Activated naive CD4-positive, alpha-beta T cell treated with anti-CD3 and anti-CD28 coated beads, Interleukin-2, amount 10 ng/mL, durations not matched to agents 7 days and 5 days (primary cell): ENCODE measurements at regions not wholly inside any gene's neighbourhood (a gene's known extent, or its start where the extent isn't known, plus 50 kb on each side); places are given as distances from the start of the nearest gene placed in this dataset.
"Not testable (repeated sequence)": the region's sequence is repeated elsewhere in the genome, so short reads cannot be mapped to it uniquely, and the experiment has no call there.

Source experiments
- CTCF ChIA-PET: fragments of 350-600 bp; sonication (Branson Sonifier 250); formaldehyde crosslinking; loops from one replicate; lab custom pipeline; 2021; ENCODE audit warnings: antibody characterized with exemption; lab: Charles Lee
- DNase-seq: peaks from one replicate; pipeline ENCODE4 v3.0.0-alpha.2; 2020
- H3K27ac Mint-ChIP-seq: one replicate; pipeline ENCODE4 v1.8.0; 2021; ENCODE audit warnings: mild to moderate bottlenecking, moderate library complexity, mixed read lengths
- H3K27me3 Mint-ChIP-seq: one replicate; pipeline ENCODE4 v1.8.0; 2021; ENCODE audit warnings: mild to moderate bottlenecking, mixed read lengths
- H3K36me3 Mint-ChIP-seq: one replicate; pipeline ENCODE4 v1.8.0; 2021; ENCODE audit warnings: mixed read lengths
- H3K4me1 Mint-ChIP-seq: one replicate; pipeline ENCODE4 v1.8.0; 2021; ENCODE audit warnings: mixed read lengths
- H3K4me3 Mint-ChIP-seq: one replicate; pipeline ENCODE4 v1.8.0; 2021; ENCODE audit warnings: mild to moderate bottlenecking, moderate library complexity, mixed read lengths
- H3K9me3 Mint-ChIP-seq: one replicate; pipeline ENCODE4 v1.8.0; 2021; ENCODE audit warnings: mixed read lengths

- H3K27me3 Mint-ChIP-seq, H3K4me1 Mint-ChIP-seq, H3K36me3 Mint-ChIP-seq, H3K27ac Mint-ChIP-seq, H3K4me3 Mint-ChIP-seq, CTCF ChIA-PET: not testable (repeated sequence)
- peak; percentile 41 for DNase-seq
- peaks cover 14% of the 10 kb centered on the region for H3K9me3 Mint-ChIP-seq
These were observed 91.7 kb upstream of the MRI1 start for GRCh38 chr19:13672480-13673175.

GRCh38 chr19:13670846-13671245, 93.5 kb upstream of the MRI1 start:
- CTCF ChIA-PET = no interaction called here
- H3K9me3 Mint-ChIP-seq = peaks cover 12% of the 10 kb centered on the region
- no peak overlapping the region for H3K27ac Mint-ChIP-seq
- no peak overlapping the region for H3K4me3 Mint-ChIP-seq
- H3K4me1 Mint-ChIP-seq = no peaks in the 10 kb centered on the region
- H3K36me3 Mint-ChIP-seq = no peaks in the 10 kb centered on the region
- no peak for DNase-seq
- H3K27me3 Mint-ChIP-seq = peaks cover 4% of the 10 kb centered on the region

- Mint-ChIP-seq H3K4me1 (no peaks in the 10 kb centered on the region), H3K4me3 (no peak overlapping the region), H3K27ac (no peak overlapping the region), H3K27me3 (peaks cover 4% of the 10 kb centered on the region), H3K36me3 (no peaks in the 10 kb centered on the region), H3K9me3 (peaks cover 12% of the 10 kb centered on the region)
- CTCF ChIA-PET = no interaction called here
- no peak for DNase-seq
These were observed 94.5 kb upstream of the MRI1 start for GRCh38 chr19:13669780-13670355.

GRCh38 chr19:13668964-13669363, 95.4 kb upstream of the MRI1 start:
- no peak overlapping the region for H3K4me3 Mint-ChIP-seq
- DNase-seq = no peak
- H3K27ac Mint-ChIP-seq = no peak overlapping the region
- no peaks in the 10 kb centered on the region for H3K36me3 Mint-ChIP-seq
- H3K27me3 Mint-ChIP-seq = peaks cover 4% of the 10 kb centered on the region
- peaks cover 12% of the 10 kb centered on the region for H3K9me3 Mint-ChIP-seq
- CTCF ChIA-PET = no interaction called here
- no peaks in the 10 kb centered on the region for H3K4me1 Mint-ChIP-seq

- Mint-ChIP-seq H3K4me1 (no peaks in the 10 kb centered on the region), H3K27ac (no peak overlapping the region), H3K9me3 (no peaks in the 10 kb centered on the region), H3K36me3 (no peaks in the 10 kb centered on the region), H3K4me3 (no peak overlapping the region), H3K27me3 (peaks cover 4% of the 10 kb centered on the region)
- CTCF ChIA-PET = no interaction called here
- DNase-seq = no peak
These were observed 98.2 kb upstream of the MRI1 start for GRCh38 chr19:13666165-13666564.

GRCh38 chr19:13665125-13665905, 99.0 kb upstream of the MRI1 start:
- Mint-ChIP-seq H3K4me1 (no peaks in the 10 kb centered on the region), H3K9me3 (no peaks in the 10 kb centered on the region), H3K36me3 (no peaks in the 10 kb centered on the region), H3K27ac (no peak overlapping the region), H3K4me3 (no peak overlapping the region), H3K27me3 (peaks cover 4% of the 10 kb centered on the region)
- DNase-seq = no peak
- CTCF ChIA-PET = no interaction called here

- H3K4me1 Mint-ChIP-seq = peaks cover 8% of the 10 kb centered on the region
These were observed 111.3 kb upstream of the MRI1 start for GRCh38 chr19:13652810-13653590.

GRCh38 chr19:13646758-13647157, 117.6 kb upstream of the MRI1 start:
- H3K9me3 Mint-ChIP-seq = peaks cover 4% of the 10 kb centered on the region
- no peak overlapping the region for H3K27ac Mint-ChIP-seq
- H3K27me3 Mint-ChIP-seq = peaks cover 4% of the 10 kb centered on the region
- no peaks in the 10 kb centered on the region for H3K36me3 Mint-ChIP-seq
- H3K4me3 Mint-ChIP-seq = no peak overlapping the region
- DNase-seq = no peak
- H3K4me1 Mint-ChIP-seq = no peaks in the 10 kb centered on the region
- CTCF ChIA-PET = no interaction called here

More at GRCh38 chr19:13652810-13653590, 111.3 kb upstream of the MRI1 start:
- Mint-ChIP-seq H3K9me3 (peaks cover 9% of the 10 kb centered on the region), H3K4me3 (no peak overlapping the region), H3K27me3 (no peaks in the 10 kb centered on the region), H3K27ac (no peak overlapping the region), H3K36me3 (no peaks in the 10 kb centered on the region)
- CTCF ChIA-PET = interaction anchor here (0.7 kb wide), 1 partner anchor 11 kb away, joined by 3 read pairs; no protein-coding TSS in a partner anchor
- DNase-seq = no peak

GRCh38 chr19:13644645-13645044, 119.7 kb upstream of the MRI1 start:
- no peak for DNase-seq
- no peaks in the 10 kb centered on the region for H3K36me3 Mint-ChIP-seq
- no peaks in the 10 kb centered on the region for H3K4me1 Mint-ChIP-seq
- CTCF ChIA-PET = no interaction called here
- H3K27me3 Mint-ChIP-seq = peaks cover 4% of the 10 kb centered on the region
- no peak overlapping the region for H3K4me3 Mint-ChIP-seq
- no peak overlapping the region for H3K27ac Mint-ChIP-seq
- H3K9me3 Mint-ChIP-seq = peaks cover 4% of the 10 kb centered on the region

GRCh38 chr19:13640611-13641010, 123.7 kb upstream of the MRI1 start:
- Mint-ChIP-seq H3K27me3 (peaks cover 4% of the 10 kb centered on the region), H3K4me3 (no peak overlapping the region), H3K9me3 (peaks cover 4% of the 10 kb centered on the region), H3K36me3 (no peaks in the 10 kb centered on the region), H3K27ac (no peak overlapping the region), H3K4me1 (no peaks in the 10 kb centered on the region)
- DNase-seq = no peak
- CTCF ChIA-PET = no interaction called here

- H3K9me3 Mint-ChIP-seq = no peaks in the 10 kb centered on the region
- no peaks in the 10 kb centered on the region for H3K4me1 Mint-ChIP-seq
- H3K4me3 Mint-ChIP-seq = no peak overlapping the region
- no peak overlapping the region for H3K27ac Mint-ChIP-seq
- H3K27me3 Mint-ChIP-seq = peaks cover 4% of the 10 kb centered on the region
- no peak for DNase-seq
- no peaks in the 10 kb centered on the region for H3K36me3 Mint-ChIP-seq
- CTCF ChIA-PET = no interaction called here
These were observed 124.9 kb upstream of the MRI1 start for GRCh38 chr19:13639342-13639929.

- no peak overlapping the region for H3K4me3 Mint-ChIP-seq
- CTCF ChIA-PET = no interaction called here
- peaks cover 9% of the 10 kb centered on the region for H3K27me3 Mint-ChIP-seq
- no peaks in the 10 kb centered on the region for H3K9me3 Mint-ChIP-seq
- DNase-seq = no peak
- no peaks in the 10 kb centered on the region for H3K4me1 Mint-ChIP-seq
- H3K36me3 Mint-ChIP-seq = no peaks in the 10 kb centered on the region
- H3K27ac Mint-ChIP-seq = no peak overlapping the region
These were observed 126.7 kb upstream of the MRI1 start for GRCh38 chr19:13637664-13638063.

- Mint-ChIP-seq H3K27ac (no peak overlapping the region), H3K27me3 (peaks cover 8% of the 10 kb centered on the region), H3K9me3 (no peaks in the 10 kb centered on the region), H3K4me3 (no peak overlapping the region), H3K4me1 (no peaks in the 10 kb centered on the region), H3K36me3 (no peaks in the 10 kb centered on the region)
- no peak for DNase-seq
- CTCF ChIA-PET = no interaction called here
These were observed 128.4 kb upstream of the CACNA1A start for GRCh38 chr19:13634658-13635057.

GRCh38 chr19:13633522-13633922, 127.2 kb upstream of the CACNA1A start:
- Mint-ChIP-seq H3K4me1 (no peaks in the 10 kb centered on the region), H3K4me3 (no peak overlapping the region), H3K27me3 (peaks cover 8% of the 10 kb centered on the region), H3K36me3 (no peaks in the 10 kb centered on the region), H3K27ac (no peak overlapping the region), H3K9me3 (no peaks in the 10 kb centered on the region)
- CTCF ChIA-PET = no interaction called here
- no peak for DNase-seq
